B cell (primary cell): ENCODE measurements at regions not wholly inside any gene's neighbourhood (a gene's known extent, or its start where the extent isn't known, plus 50 kb on each side); places are given as distances from the start of the nearest gene placed in this dataset.

Experiments
- EZH2 ChIP-seq: IDR thresholded peaks from 2 replicates; pipeline ENCODE4 v1.6.1; 2012; ENCODE audit warnings: borderline replicate concordance, low read depth, mild to moderate bottlenecking, moderate library complexity, low read length; ENCODE audit not compliant: insufficient read depth, poor library complexity, severe bottlenecking
- TF ChIP-seq, protein P1 (sequence below): fragments of 200-600 bp; IDR thresholded peaks from one replicate; pipeline ENCODE4 v1.8.0; 2022; ENCODE audit warnings: antibody characterized with exemption, mild to moderate bottlenecking

- TF ChIP-seq, protein P1, sequence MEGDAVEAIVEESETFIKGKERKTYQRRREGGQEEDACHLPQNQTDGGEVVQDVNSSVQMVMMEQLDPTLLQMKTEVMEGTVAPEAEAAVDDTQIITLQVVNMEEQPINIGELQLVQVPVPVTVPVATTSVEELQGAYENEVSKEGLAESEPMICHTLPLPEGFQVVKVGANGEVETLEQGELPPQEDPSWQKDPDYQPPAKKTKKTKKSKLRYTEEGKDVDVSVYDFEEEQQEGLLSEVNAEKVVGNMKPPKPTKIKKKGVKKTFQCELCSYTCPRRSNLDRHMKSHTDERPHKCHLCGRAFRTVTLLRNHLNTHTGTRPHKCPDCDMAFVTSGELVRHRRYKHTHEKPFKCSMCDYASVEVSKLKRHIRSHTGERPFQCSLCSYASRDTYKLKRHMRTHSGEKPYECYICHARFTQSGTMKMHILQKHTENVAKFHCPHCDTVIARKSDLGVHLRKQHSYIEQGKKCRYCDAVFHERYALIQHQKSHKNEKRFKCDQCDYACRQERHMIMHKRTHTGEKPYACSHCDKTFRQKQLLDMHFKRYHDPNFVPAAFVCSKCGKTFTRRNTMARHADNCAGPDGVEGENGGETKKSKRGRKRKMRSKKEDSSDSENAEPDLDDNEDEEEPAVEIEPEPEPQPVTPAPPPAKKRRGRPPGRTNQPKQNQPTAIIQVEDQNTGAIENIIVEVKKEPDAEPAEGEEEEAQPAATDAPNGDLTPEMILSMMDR: no peak
- TF ChIP-seq EZH2: no peak
These were observed 97.2 kb upstream of the EOLA2 start for GRCh38 chrX:150035531-150035930.
